ENCODE measurements at regions not wholly inside any gene's neighbourhood (a gene's known extent, or its start where the extent isn't known, plus 50 kb on each side); places are given as distances from the start of the nearest gene placed in this dataset.

DNA sequence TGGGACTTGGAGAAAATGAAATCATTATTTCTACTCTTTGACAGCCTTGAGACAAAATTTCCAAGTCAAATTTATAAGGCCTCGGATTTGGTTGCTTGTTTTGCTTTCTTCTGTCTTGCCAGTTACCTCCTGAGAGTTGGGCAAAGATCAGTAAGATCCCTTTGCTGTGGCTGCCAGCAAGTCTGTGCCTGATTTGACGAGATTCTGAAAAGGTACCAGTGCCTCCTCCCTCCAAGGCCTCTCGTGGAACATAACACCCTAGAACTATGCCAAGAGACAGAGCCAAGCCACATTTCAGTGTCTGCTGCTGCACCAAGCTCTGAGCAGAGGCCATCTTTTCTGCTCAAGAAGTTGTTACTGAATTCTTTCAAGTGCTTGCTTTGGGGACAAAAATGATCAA lies 61.0 kb downstream of the GTPBP8 start:
- no peak overlapping the region for H3K4me3 Mint-ChIP-seq
- peaks cover 5% of the 10 kb centered on the region for H3K36me3 Mint-ChIP-seq
- H3K9me3 Mint-ChIP-seq: no peaks in the 10 kb centered on the region
- DNase-seq: no peak
- H3K27ac Mint-ChIP-seq: no peak overlapping the region
- no peaks in the 10 kb centered on the region for H3K27me3 Mint-ChIP-seq
- H3K4me1 Mint-ChIP-seq: peaks cover 4% of the 10 kb centered on the region

DNA sequence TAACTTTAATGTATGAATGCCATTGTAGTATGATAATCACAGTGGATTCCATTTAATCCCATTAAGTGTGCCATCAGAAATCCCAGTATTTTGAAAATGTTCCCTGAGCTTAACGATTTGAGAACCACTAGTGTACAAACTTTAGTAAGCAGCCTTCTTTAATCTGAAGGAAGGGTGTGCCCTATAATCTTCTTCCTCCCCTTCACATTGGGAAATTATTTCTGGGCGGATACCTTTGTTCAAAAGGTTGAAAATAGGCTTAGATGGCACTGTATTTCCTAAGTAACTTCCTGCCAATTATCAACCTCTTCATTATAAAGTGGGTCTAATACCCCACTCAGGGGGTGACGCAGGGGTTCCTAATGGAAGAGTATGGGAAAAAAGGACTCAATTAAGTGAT lies 62.4 kb downstream of the GTPBP8 start:
- H3K27ac Mint-ChIP-seq: no peak overlapping the region
- no peaks in the 10 kb centered on the region for H3K27me3 Mint-ChIP-seq
- H3K4me1 Mint-ChIP-seq: peaks cover 4% of the 10 kb centered on the region
- no peaks in the 10 kb centered on the region for H3K9me3 Mint-ChIP-seq
- no peaks in the 10 kb centered on the region for H3K36me3 Mint-ChIP-seq
- no peak overlapping the region for H3K4me3 Mint-ChIP-seq
- no peak for DNase-seq

DNA sequence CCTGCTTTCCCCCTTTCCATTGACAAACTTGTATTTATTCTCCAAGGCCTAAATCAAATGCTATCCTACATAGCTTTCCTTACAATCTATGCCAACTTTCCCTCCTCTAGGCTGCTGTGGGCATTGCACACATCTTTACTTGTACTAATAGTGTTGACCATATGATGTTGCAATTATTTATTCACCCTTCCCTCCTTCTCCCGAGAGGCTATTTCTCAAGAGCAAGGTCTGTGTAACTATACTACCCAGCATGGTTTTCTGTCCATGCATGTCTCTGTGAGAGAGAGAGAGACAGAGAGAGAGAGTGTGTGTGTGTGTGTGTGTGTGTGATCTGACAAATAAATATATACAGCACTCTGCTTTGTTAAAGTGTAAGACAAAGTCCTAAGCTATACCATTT lies 63.8 kb downstream of the GTPBP8 start:
- Mint-ChIP-seq H3K4me1 (peaks cover 4% of the 10 kb centered on the region), H3K9me3 (no peaks in the 10 kb centered on the region), H3K27me3 (no peaks in the 10 kb centered on the region), H3K36me3 (no peaks in the 10 kb centered on the region), H3K4me3 (no peak overlapping the region), H3K27ac (no peak overlapping the region)
- no peak for DNase-seq

DNA sequence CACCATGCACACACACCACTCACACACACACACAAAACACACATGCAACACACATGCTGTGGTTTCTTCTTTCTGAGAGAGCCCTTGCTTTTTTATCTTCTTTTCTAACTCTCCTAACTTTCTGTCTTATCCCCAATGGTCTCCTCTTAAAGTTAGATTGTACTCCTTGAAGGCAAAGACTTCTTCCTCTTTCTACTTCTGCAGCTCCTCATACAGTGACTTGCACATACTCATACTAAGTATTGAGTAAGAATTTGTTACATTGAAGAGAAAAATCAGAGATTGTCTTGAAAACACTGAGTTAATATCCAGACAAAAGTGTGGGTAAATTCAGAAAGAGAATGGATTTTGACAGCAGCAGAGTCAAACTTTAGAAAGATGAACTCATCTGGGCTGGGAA lies 64.4 kb downstream of the GTPBP8 start:
- no peak for DNase-seq
- Mint-ChIP-seq H3K36me3 (no peaks in the 10 kb centered on the region), H3K4me3 (no peak overlapping the region), H3K9me3 (no peaks in the 10 kb centered on the region), H3K27ac (no peak overlapping the region), H3K4me1 (peaks cover 4% of the 10 kb centered on the region), H3K27me3 (no peaks in the 10 kb centered on the region)

DNA sequence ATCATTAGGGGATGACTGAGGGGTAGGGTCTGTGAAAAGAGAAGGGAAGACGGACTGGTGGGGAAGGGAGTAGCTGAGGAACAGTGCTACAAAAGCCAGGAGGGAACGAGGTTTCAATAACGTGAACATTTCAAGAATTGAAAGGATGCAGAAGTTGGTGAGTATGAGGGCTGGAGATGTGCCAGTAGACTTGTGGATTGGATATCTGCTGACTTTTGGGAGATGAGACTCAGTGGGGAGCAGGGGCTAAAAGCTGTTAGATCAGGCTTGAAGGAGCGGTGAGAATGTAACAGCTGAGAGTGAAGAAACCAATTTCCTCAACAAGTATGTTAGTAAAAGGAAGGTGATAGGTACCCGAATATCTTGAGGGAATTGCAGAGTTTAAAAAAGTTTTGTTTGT lies 65.2 kb downstream of the GTPBP8 start:
- Mint-ChIP-seq H3K36me3 (no peaks in the 10 kb centered on the region), H3K27ac (no peak overlapping the region), H3K9me3 (no peaks in the 10 kb centered on the region), H3K27me3 (no peaks in the 10 kb centered on the region), H3K4me3 (no peak overlapping the region), H3K4me1 (peaks cover 4% of the 10 kb centered on the region)
- DNase-seq: no peak

DNA sequence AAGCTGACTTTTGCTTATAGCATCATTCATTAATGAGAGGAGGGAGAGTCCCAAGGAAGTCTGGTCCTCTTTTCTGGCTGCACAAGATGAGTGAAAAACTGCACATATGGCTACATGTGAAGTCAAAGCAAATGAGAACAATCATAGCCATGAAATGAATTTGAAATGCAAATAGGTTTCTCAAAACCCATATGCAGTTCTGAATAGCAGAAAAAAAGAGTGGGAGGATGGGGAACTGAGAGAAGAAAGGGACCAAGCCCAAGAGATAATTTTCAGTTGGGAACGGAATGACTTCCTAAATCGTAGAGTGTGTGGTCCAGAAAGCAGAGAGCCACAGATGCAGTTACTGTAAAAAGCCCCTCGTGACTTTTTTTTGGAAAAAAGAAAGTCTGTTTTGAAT lies 66.3 kb downstream of the GTPBP8 start:
- DNase-seq: no peak
- no peaks in the 10 kb centered on the region for H3K27me3 Mint-ChIP-seq
- no peak overlapping the region for H3K27ac Mint-ChIP-seq
- no peaks in the 10 kb centered on the region for H3K9me3 Mint-ChIP-seq
- peaks cover 6% of the 10 kb centered on the region for H3K36me3 Mint-ChIP-seq
- no peak overlapping the region for H3K4me3 Mint-ChIP-seq
- no peaks in the 10 kb centered on the region for H3K4me1 Mint-ChIP-seq

DNA sequence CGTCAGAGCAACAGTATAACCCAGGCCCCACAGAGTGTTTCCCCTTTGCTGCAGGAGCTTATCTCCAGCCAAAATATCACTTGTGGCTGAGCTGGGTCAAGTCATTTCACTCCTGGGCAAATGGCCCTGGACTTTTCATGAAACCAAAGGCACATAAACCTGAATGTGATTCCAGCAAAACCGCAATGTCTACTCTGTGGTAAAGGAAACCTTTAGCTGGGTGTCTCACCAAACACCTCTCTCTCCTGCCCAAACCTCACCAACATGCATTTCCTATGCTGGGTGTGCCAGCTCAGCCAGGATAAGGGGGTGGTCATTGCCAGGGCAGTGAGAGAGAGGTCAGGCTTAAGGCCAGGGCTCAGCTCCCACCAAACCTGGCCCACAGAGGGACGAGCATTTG lies 67.4 kb downstream of the GTPBP8 start:
- no peaks in the 10 kb centered on the region for H3K9me3 Mint-ChIP-seq
- no peaks in the 10 kb centered on the region for H3K27me3 Mint-ChIP-seq
- H3K36me3 Mint-ChIP-seq: peaks cover 16% of the 10 kb centered on the region

DNA sequence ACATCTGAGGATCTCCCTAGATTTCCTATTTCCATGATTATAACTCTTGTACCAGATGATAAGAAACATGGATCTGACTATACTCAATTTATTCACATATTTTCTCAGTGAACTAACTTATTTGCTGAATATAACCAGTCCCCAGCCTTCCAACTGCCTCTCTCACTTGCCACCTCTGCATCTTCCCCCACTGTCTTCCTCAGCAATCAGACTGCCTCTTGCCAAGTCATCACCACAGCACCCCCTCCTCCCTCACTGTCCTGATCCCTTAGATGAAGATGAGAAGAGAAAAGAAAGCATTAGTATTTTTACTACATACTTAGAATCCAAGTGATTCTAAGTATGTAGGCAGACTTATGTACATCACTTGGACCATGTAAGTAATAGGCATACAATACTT lies 71.9 kb downstream of the GTPBP8 start:
- H3K27me3 Mint-ChIP-seq: no peaks in the 10 kb centered on the region
- no peak for DNase-seq
- peaks cover 58% of the 10 kb centered on the region for H3K36me3 Mint-ChIP-seq
- peaks cover 14% of the 10 kb centered on the region for H3K9me3 Mint-ChIP-seq
- no peak overlapping the region for H3K27ac Mint-ChIP-seq
- H3K4me3 Mint-ChIP-seq: no peak overlapping the region
- H3K4me1 Mint-ChIP-seq: no peaks in the 10 kb centered on the region

More for the DNA sequence above, 67.4 kb downstream of the GTPBP8 start:
- DNase-seq: no peak
- H3K4me1 Mint-ChIP-seq: no peaks in the 10 kb centered on the region
- H3K4me3 Mint-ChIP-seq: no peak overlapping the region
- H3K27ac Mint-ChIP-seq: no peak overlapping the region

DNA sequence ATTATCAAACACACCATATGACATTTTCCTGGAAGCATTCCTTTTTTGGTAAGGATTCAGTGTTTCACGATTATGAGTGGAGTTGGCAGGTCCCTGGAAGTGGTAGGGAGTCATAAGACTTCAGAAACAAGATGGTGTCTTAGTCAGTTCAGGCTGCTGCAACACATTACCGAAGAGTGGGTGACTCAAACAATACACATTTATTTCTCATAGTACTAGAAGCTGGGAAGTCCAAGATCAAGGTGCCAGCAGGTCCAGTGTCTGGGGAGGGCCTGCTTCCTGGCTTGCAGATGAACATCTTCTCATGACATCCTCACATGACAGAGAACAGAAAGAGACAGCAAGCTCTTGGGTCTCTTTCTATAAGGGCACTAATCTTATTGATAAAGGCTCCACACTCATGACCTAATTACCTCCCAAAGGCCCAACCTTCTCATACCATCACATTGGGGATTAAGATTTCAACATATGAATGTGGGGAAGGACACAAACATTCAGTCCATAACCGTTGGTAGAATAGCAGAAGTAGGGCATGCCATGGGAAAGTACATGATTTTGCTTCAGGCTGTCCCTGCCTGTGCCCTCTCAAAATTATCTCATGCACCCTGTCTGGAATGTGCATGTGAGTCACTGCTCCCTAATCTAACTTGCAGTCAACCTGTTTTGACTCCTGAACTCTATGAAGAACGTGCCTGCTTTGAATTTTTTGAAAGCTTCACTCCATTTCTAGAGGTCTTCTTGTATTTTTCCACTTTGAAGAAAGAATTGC lies 72.5 kb downstream of the GTPBP8 start:
- H3K36me3 Mint-ChIP-seq: peaks cover 62% of the 10 kb centered on the region
- DNase-seq: no peak
- H3K27me3 Mint-ChIP-seq: no peaks in the 10 kb centered on the region
- peaks cover 16% of the 10 kb centered on the region for H3K9me3 Mint-ChIP-seq
- H3K4me1 Mint-ChIP-seq: no peaks in the 10 kb centered on the region
- no peak overlapping the region for H3K4me3 Mint-ChIP-seq
- H3K27ac Mint-ChIP-seq: no peak overlapping the region

DNA sequence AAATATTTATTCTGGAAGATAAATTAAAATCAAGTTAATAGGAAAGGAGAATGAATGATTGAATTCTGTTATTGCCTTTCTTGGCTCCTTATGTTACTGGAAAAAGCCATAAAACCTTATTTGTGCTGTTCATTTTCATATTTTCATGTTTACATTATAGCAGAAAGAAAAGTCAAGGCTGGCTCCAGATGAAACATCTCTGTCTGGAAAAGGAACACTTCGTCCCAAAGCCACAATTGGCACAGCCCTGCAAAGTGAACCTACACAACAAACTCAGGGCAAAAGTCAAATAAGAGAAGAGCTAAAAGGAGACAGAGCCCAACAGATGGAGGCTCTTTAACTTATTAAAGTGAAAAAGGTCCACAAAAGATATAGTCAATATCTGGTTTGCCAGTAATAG lies 73.4 kb downstream of the GTPBP8 start:
- Mint-ChIP-seq H3K36me3 (peaks cover 63% of the 10 kb centered on the region), H3K4me3 (no peak overlapping the region), H3K27ac (no peak overlapping the region), H3K4me1 (no peaks in the 10 kb centered on the region), H3K27me3 (no peaks in the 10 kb centered on the region), H3K9me3 (peaks cover 20% of the 10 kb centered on the region)
- no peak for DNase-seq

DNA sequence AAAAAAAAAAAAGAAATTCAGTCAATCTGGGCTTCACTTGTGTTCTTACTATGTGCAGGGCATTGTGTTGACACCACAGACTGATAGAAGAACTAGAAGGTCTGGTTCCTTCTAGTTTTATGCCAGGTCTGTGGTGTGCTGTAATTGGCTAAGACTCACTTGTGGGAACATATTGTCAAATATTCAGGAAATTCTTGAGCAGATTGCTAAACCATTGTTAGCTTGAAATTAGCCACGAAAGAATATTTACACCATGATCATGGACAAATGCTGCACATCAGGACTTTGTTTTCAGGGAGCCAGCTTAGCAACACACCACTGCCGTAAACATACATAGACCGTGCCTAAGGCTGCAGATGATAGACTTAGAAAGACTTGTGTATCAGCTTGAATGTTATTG lies 74.6 kb downstream of the GTPBP8 start:
- Mint-ChIP-seq H3K9me3 (peaks cover 20% of the 10 kb centered on the region), H3K4me3 (no peak overlapping the region), H3K36me3 (peaks cover 63% of the 10 kb centered on the region), H3K4me1 (no peaks in the 10 kb centered on the region), H3K27ac (no peak overlapping the region), H3K27me3 (no peaks in the 10 kb centered on the region)
- DNase-seq: no peak

DNA sequence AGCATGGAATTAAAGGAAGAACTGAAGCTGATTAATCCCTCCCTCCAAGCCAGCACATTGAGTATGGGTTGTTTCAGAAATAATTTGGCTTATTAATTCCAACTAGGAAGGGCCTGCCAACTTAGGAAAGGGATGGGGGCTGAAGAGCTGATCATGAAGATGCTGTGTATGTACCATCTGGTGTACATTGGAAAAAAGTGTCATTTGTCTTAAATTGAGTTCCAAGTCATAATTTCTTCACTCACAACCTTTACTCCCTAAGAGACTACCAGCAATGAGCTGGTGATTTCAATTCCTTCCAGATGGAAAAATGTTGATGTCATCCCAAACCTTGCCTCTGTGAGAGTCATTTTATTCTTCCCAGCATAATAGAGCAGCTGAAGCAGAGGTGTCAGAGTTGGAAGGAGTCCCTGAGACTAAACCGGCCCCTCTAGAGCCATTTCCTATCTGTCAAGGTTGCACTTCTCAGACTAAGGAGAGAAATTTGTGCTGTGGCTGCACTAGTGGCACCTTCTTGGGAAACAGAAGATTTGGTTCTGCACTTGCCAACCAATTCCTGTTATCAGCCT lies 79.4 kb downstream of the GTPBP8 start:
- Mint-ChIP-seq H3K9me3 (peaks cover 20% of the 10 kb centered on the region), H3K4me3 (no peak overlapping the region), H3K27ac (no peak overlapping the region), H3K27me3 (no peaks in the 10 kb centered on the region), H3K36me3 (peaks cover 33% of the 10 kb centered on the region), H3K4me1 (no peaks in the 10 kb centered on the region)
- no peak for DNase-seq

DNA sequence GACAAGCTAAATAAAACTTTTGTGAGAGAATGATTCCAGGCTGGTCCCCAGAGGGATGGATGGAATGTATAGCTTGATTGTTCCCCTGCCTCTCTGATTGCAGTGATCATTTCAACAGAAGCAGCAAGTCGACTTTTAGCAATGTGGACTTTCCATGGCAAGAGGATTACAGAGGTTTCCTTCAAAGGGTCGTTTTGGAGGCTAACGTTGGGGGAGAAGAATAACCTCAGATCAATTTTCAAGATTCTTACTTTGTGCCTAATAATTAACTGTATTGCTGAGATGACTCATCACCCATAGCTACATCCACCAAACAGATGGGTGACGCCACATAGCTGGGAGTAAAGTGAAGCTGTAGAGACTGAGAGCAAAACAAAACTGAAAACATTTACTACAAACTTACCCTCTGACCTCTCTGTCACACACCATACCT lies 79.9 kb downstream of the GTPBP8 start:
- no peak for DNase-seq
- H3K9me3 Mint-ChIP-seq: peaks cover 17% of the 10 kb centered on the region
- H3K4me3 Mint-ChIP-seq: no peak overlapping the region
- peaks cover 29% of the 10 kb centered on the region for H3K36me3 Mint-ChIP-seq
- no peak overlapping the region for H3K27ac Mint-ChIP-seq
- H3K4me1 Mint-ChIP-seq: no peaks in the 10 kb centered on the region
- no peaks in the 10 kb centered on the region for H3K27me3 Mint-ChIP-seq

DNA sequence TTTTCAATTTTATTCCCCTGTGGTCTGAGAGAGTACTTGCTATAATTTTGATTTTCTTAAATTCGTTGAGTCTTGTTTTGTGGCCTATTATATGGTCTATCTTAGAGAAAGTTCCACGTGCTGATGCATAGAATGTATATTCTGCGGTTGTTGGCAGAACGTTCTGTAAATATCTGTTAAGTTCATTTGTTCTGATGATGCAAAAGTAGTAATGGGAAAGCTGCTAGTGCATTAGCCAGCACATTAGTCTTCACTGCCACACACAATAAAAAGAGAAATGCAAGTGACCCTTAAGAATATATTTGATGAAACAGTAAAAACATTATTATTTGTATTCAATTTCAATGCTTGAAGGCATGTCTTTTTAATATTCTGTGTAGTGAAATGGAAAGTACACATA lies 84.8 kb downstream of the GTPBP8 start:
- H3K9me3 Mint-ChIP-seq: no peaks in the 10 kb centered on the region
- H3K27me3 Mint-ChIP-seq: no peaks in the 10 kb centered on the region
- peaks cover 8% of the 10 kb centered on the region for H3K36me3 Mint-ChIP-seq
- DNase-seq: no peak
- H3K4me1 Mint-ChIP-seq: no peaks in the 10 kb centered on the region
- H3K4me3 Mint-ChIP-seq: no peak overlapping the region
- H3K27ac Mint-ChIP-seq: no peak overlapping the region

DNA sequence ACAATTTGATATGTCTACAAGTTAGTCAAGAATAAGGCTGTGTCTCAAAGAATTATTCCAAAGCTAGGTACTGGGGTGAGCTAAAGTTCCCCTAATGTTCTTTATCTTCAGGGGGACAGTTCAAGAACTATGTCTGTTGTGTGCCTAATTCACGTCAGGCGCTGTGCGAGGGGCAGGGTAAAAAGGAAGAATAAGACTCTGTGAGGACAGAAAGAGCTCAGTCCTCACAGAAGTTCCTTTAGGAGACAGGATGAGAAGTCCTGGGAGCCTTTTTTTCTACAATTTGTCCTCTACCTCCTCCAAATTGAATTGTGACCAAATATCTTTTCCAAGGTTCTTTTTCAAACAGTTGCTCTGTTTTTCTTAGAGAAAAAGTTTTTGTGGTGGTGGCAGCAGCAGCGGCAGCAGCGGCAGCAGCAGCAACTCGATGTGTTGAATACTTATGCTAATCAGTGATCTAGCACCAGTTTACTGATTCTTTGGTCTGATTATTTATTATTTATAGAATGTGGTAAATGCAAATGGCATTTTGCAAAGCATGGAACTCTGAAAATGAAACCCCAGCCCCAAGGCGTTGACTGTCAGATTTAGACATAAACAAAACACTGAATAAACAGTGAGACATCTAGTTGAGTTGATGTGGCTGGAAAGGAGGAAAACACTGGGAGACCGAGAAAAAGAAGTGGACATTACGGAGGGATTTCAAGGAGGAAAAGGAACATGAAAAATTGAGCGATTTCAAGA lies 88.6 kb downstream of the GTPBP8 start:
- H3K27ac Mint-ChIP-seq: no peak overlapping the region
- H3K9me3 Mint-ChIP-seq: no peaks in the 10 kb centered on the region
- no peak for DNase-seq
- H3K4me3 Mint-ChIP-seq: no peak overlapping the region
- peaks cover 5% of the 10 kb centered on the region for H3K36me3 Mint-ChIP-seq
- H3K4me1 Mint-ChIP-seq: no peaks in the 10 kb centered on the region
- no peaks in the 10 kb centered on the region for H3K27me3 Mint-ChIP-seq

DNA sequence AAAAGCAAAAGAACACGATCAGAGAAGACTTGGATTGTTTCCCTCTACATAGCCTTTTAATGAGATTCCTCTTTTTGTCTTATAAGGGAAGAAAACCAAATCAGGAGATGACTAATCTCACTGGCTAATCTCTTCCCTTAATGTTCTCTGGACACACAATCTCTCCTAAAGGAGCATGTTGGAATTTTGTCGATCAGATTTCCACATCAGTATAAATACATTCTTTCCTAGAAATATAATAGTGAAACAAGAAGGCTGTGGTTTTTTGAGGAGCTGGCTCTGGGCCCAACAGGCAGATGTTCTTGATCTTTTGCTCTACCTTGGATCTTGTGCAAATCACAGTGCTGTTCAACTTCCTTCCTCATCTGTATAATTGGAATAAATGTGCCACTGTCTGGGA lies 94.0 kb downstream of the GTPBP8 start:
- Mint-ChIP-seq H3K4me3 (no peak overlapping the region), H3K9me3 (no peaks in the 10 kb centered on the region), H3K27me3 (no peaks in the 10 kb centered on the region), H3K27ac (no peak overlapping the region), H3K4me1 (peaks cover 2% of the 10 kb centered on the region), H3K36me3 (peaks cover 6% of the 10 kb centered on the region)
- DNase-seq: no peak
